ENCODE measurements at regions not wholly inside any gene's neighbourhood (a gene's known extent, or its start where the extent isn't known, plus 50 kb on each side); places are given as distances from the start of the nearest gene placed in this dataset.

DNA sequence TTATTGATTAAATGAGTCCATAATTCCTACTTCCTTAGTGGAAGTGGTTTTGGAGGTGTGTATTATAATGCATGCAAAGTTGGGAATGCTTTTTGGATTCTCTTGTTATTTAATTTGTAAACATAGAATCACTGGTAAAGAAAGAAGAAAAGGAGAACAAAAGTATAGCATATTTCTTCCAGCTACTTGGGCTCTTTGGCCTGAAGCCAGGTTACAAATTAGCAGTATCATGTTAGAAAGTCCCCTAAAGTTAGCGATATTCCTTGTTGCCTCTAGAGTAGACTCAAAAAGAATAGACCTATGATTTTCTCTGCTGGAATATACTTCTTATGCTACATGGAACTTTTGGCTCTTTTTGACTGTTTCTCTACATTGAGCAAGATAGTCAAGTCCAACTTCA is 60.6 kb upstream of the CD28 start:
- DNase-seq (ENCODE audit: low spot score): no peak
- Mint-ChIP-seq H3K36me3 (ENCODE audit: low read depth) (no peaks in the 10 kb centered on the region), H3K4me3 (no peak overlapping the region), H3K9me3 (no peaks in the 10 kb centered on the region), H3K4me1 (ENCODE audit: low read depth) (peaks cover under 1% of the 10 kb centered on the region), H3K27me3 (ENCODE audit: low read depth) (peaks cover 2% of the 10 kb centered on the region), H3K27ac (no peak overlapping the region)

- H3K4me1 Mint-ChIP-seq (ENCODE audit: low read depth): peaks cover 6% of the 10 kb centered on the region
These were observed 60.1 kb upstream of the CD28 start for GRCh38 chr2:203646266-203646864.

GRCh38 chr2:203646961-203647360 is 59.5 kb upstream of the CD28 start:
- H3K9me3 Mint-ChIP-seq: no peaks in the 10 kb centered on the region
- no peak overlapping the region for H3K27ac Mint-ChIP-seq
- peaks cover 2% of the 10 kb centered on the region for H3K27me3 Mint-ChIP-seq (ENCODE audit: low read depth)
- DNase-seq (ENCODE audit: low spot score): no peak
- no peak overlapping the region for H3K4me3 Mint-ChIP-seq
- peaks cover 12% of the 10 kb centered on the region for H3K4me1 Mint-ChIP-seq (ENCODE audit: low read depth)
- no peaks in the 10 kb centered on the region for H3K36me3 Mint-ChIP-seq (ENCODE audit: low read depth)

More at GRCh38 chr2:203646266-203646864, 60.1 kb upstream of the CD28 start:
- no peak for DNase-seq (ENCODE audit: low spot score)
- Mint-ChIP-seq H3K27me3 (ENCODE audit: low read depth) (peaks cover 2% of the 10 kb centered on the region), H3K27ac (no peak overlapping the region), H3K4me3 (no peak overlapping the region), H3K9me3 (no peaks in the 10 kb centered on the region), H3K36me3 (ENCODE audit: low read depth) (no peaks in the 10 kb centered on the region)

- no peaks in the 10 kb centered on the region for H3K9me3 Mint-ChIP-seq
- no peaks in the 10 kb centered on the region for H3K36me3 Mint-ChIP-seq (ENCODE audit: low read depth)
- no peak for DNase-seq (ENCODE audit: low spot score)
- peaks cover 2% of the 10 kb centered on the region for H3K27me3 Mint-ChIP-seq (ENCODE audit: low read depth)
- H3K4me1 Mint-ChIP-seq (ENCODE audit: low read depth): peaks cover 13% of the 10 kb centered on the region
- H3K27ac Mint-ChIP-seq: no peak overlapping the region
- H3K4me3 Mint-ChIP-seq: no peak overlapping the region
These were observed 58.9 kb upstream of the CD28 start for GRCh38 chr2:203647579-203647978.

GRCh38 chr2:203648273-203648672 is 58.2 kb upstream of the CD28 start:
- Mint-ChIP-seq H3K4me3 (no peak overlapping the region), H3K27ac (no peak overlapping the region), H3K36me3 (ENCODE audit: low read depth) (no peaks in the 10 kb centered on the region), H3K9me3 (no peaks in the 10 kb centered on the region), H3K4me1 (ENCODE audit: low read depth) (peaks cover 13% of the 10 kb centered on the region), H3K27me3 (ENCODE audit: low read depth) (peaks cover 2% of the 10 kb centered on the region)
- DNase-seq (ENCODE audit: low spot score): no peak

DNA sequence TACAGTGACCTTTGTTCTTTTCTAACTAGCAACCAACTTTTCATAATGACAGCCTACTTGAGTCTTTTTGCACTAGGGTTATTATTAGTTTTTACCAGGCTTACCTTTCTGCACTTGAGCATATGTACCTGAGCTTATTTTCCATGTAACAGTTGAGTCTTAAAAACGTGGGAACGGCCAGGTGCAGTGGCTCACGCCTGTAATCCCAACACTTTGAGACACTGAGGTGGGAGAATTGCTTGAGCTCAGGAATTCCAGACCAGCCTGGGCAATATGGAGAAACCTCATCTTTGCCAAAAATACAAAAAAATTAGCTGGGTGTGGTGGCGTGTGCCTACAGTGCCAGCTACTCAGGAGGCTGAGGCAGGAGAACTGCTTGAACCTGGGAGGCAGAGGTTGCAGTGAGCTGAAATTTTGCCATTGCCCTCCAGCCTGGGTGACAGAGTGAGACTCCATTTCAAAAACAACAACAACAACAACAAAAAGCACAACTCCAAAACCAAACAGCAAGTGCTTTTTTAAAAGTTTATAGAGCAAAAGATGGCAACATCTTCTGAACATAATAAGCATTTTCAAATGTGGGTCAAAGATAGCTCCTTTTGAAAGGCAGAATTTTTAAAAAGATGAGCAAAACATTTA is 57.1 kb upstream of the CD28 start:
- no peak overlapping the region for H3K27ac Mint-ChIP-seq

GRCh38 chr2:203650860-203651613 is 55.4 kb upstream of the CD28 start:
- DNase-seq (ENCODE audit: low spot score): no peak
- Mint-ChIP-seq H3K27ac (no peak overlapping the region), H3K27me3 (ENCODE audit: low read depth) (peaks cover 2% of the 10 kb centered on the region), H3K9me3 (no peaks in the 10 kb centered on the region), H3K36me3 (ENCODE audit: low read depth) (no peaks in the 10 kb centered on the region), H3K4me3 (no peak overlapping the region), H3K4me1 (ENCODE audit: low read depth) (peaks cover 21% of the 10 kb centered on the region)

More for the DNA sequence above, 57.1 kb upstream of the CD28 start:
- Mint-ChIP-seq H3K9me3 (no peaks in the 10 kb centered on the region), H3K36me3 (ENCODE audit: low read depth) (no peaks in the 10 kb centered on the region), H3K4me3 (no peak overlapping the region), H3K4me1 (ENCODE audit: low read depth) (peaks cover 13% of the 10 kb centered on the region), H3K27me3 (ENCODE audit: low read depth) (peaks cover 2% of the 10 kb centered on the region)
- no peak for DNase-seq (ENCODE audit: low spot score)

DNA sequence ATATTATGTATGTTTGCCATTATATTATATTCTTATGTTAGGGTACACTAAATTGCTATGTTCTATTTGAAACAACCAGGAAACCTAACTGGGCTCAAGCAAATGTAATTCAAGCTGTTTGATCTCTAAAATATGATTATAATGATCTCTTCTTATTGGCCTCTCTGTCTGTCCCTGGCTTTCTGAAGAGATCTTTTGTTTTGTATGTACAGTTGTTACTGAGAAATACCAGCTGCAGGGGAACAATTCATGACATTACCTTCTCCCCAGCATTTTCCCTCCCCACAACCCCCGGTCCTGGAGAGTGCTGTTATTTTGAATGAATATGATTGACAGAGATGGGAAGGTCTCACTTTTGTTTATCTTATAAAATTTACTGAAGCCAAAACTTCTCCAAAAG is 54.8 kb upstream of the CD28 start:
- no peak overlapping the region for H3K27ac Mint-ChIP-seq
- peaks cover 2% of the 10 kb centered on the region for H3K27me3 Mint-ChIP-seq (ENCODE audit: low read depth)
- peaks cover 23% of the 10 kb centered on the region for H3K4me1 Mint-ChIP-seq (ENCODE audit: low read depth)
- H3K9me3 Mint-ChIP-seq: no peaks in the 10 kb centered on the region
- no peaks in the 10 kb centered on the region for H3K36me3 Mint-ChIP-seq (ENCODE audit: low read depth)
- H3K4me3 Mint-ChIP-seq: no peak overlapping the region
- no peak for DNase-seq (ENCODE audit: low spot score)

DNA sequence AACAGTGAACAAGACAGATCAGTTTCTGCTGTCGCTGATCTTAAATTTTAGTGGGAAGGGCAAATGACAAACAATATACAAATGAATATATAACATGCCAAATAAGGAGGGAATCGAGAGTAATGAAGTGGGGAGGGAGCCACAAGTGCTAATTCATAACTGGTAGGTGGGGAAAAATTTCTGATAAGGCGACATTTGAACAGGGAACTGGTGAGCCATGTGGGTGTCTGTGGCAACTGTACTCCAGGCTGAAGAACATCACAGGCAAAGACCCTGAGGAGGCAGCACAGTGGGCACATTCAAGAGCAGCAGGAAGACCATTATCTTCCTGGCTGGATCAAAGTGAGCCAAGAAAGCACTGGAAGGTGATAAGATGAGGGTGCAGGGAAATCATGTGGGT is 51.6 kb upstream of the CD28 start:
- no peaks in the 10 kb centered on the region for H3K27me3 Mint-ChIP-seq (ENCODE audit: low read depth)
- no peak for DNase-seq (ENCODE audit: low spot score)
- H3K4me3 Mint-ChIP-seq: no peak overlapping the region
- H3K9me3 Mint-ChIP-seq: no peaks in the 10 kb centered on the region
- H3K27ac Mint-ChIP-seq: no peak overlapping the region
- peaks cover 39% of the 10 kb centered on the region for H3K4me1 Mint-ChIP-seq (ENCODE audit: low read depth)
- no peaks in the 10 kb centered on the region for H3K36me3 Mint-ChIP-seq (ENCODE audit: low read depth)

DNA sequence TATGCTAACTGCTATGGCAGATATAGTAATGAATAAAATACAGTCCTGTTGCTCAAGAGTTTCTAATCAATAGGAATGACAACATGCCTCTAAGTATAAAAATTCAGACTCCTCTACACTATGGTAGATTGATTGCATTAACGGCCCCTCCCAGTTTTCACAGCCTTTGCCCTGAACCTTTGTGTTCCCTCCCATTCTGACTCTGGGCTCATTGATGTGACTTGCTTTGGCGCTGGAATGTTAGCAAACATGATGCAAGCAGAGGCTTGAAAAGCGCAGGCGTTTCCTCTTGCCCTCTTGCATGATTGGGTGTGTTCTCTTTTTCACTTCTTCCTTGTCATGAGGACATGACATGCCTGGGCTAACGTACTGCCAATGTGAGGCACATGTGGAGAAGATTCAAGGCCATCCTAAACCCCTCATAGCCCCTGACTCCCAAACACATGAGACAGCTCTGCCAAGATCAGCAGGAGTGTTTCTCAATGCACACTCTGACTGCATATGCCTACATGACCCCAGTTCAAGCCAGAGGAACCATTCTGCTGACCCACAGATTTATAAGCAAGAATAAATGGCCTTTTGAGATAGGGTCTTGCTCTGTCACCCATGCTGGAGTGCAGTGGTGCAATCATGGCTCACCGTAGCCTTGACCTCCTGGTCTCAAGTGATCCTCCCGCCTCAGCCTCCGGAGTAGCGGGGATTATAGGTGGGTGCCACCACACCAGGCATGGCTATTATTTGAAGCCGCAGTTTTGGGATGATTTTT is 49.7 kb upstream of the CD28 start:
- no peak overlapping the region for H3K27ac Mint-ChIP-seq
- H3K27me3 Mint-ChIP-seq (ENCODE audit: low read depth): no peaks in the 10 kb centered on the region

More for the DNA sequence above, 49.7 kb upstream of the CD28 start:
- DNase-seq (ENCODE audit: low spot score): no peak
- H3K9me3 Mint-ChIP-seq: no peaks in the 10 kb centered on the region
- no peak overlapping the region for H3K4me3 Mint-ChIP-seq
- no peaks in the 10 kb centered on the region for H3K36me3 Mint-ChIP-seq (ENCODE audit: low read depth)
- H3K4me1 Mint-ChIP-seq (ENCODE audit: low read depth): peaks cover 35% of the 10 kb centered on the region
